Transverse colon (tissue), 4 donors: ENCODE measurements at regions not wholly inside any gene's neighbourhood (a gene's known extent, or its start where the extent isn't known, plus 50 kb on each side); places are given as distances from the start of the nearest gene placed in this dataset.

Experiments used
- CTCF ChIP-seq, 5 experiments: fragments of 200-600 bp in 3 of 5; fragments of 450-650 bp in 2 of 5; sonication (generic) in 3 of 5; IDR thresholded peaks; 1 replicate in 2 of 5; 2 replicates in 3 of 5; pipeline ENCODE4 v1.5.1; 2016 to 2017; ENCODE audit warnings: antibody characterized with exemption in 5 of 5, inconsistent platforms in 3 of 5, mild to moderate bottlenecking in 2 of 5, moderate library complexity in 1 of 5
- EP300 ChIP-seq: sonication (generic); formaldehyde crosslinking; IDR thresholded peaks from one replicate; pipeline ENCODE4 v1.6.1; 2017; ENCODE audit warnings: antibody characterized with exemption, low read depth
- POLR2A ChIP-seq: fragments of 450-650 bp; IDR thresholded peaks from one replicate; pipeline ENCODE4 v1.6.1; 2016; ENCODE audit warnings: antibody characterized with exemption, mild to moderate bottlenecking, moderate library complexity
- POLR2AphosphoS5 ChIP-seq, 3 donors: sonication (generic); formaldehyde crosslinking; IDR thresholded peaks; one replicate each; pipeline ENCODE4 v1.6.1; 2016; ENCODE audit warnings: antibody characterized with exemption in 3 of 3

- TF ChIP-seq CTCF (IDR thresholded peaks at IDR 0.05): no peak
- TF ChIP-seq POLR2A: no peak
- TF ChIP-seq EP300: no peak
- no peak for TF ChIP-seq POLR2AphosphoS5 (IDR thresholded peaks at IDR 0.05)
Measured at GRCh38 chr2:150686391-150686790, 198.9 kb upstream of the RND3 start.
